ENCODE measurements at regions not wholly inside any gene's neighbourhood (a gene's known extent, or its start where the extent isn't known, plus 50 kb on each side); places are given as distances from the start of the nearest gene placed in this dataset.

DNA sequence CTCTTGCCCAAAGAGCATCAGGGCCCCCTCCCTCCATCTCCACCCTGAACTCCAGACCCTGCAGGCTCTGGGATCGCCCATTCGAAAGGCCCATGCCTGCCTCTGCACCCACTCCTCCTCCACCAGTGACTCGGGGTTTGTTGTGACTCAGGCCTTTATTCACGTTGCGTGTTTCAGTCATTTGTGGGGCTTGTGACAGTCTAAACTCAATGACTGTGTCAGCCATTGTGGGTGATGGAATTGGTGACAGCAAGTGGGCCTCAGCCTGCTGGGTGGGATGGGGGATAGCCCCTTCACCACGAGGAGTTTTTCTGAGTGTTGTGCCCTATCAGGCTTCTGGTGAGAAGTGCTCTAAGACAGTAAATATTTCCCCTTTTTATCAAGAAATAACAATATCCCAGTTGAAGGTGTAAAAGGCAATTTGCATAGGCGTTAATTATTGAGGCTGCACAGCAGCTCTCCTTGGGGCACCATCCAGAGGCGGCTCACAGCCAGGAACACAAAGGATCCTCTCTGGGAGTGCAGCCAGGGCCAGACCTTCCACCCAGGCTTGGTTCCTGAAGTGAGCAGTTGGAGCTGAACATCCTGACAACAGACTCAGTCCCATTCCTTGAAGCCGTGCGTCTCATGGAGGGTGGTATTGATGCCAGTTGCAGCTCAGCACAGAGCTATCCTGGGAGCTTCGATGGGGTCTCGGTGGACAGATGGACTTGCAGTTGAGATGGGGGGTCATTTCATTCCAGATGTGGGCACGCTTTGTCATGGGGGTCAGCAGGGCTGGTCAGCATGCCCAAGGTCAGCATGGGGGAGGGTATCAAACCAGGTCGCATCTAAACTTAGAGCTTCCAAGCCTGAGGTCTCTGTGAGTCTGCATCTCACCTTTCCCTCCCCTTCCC lies 135.6 kb upstream of the CACNA1E start:
- in situ Hi-C loops (cut with MboI; ENCODE audit: low pct_unique_long_range_greater_than_20kb, low sequenced_read_pairs): no loop called here
- no peak for DNase-seq

DNA sequence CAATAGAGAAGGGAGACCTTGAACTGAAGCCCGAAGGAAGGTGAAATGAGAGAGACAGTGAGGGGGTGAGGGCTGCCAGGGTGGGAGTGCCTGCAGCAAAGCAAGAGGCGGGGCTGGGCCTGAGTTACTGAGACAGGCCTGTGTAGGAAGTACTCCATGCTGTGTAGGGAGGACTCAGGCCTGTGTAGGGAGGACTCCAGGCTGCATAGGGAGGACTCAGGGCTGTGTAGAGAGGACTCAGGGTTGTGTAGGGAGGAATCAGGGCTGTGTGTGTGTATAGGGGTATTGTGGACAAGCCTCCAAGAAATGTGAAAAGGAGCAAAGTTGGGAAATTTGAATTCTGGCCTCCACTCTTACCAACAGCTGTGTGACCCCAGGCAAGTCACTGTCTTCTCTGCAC lies 133.8 kb upstream of the CACNA1E start:
- in situ Hi-C loops (cut with MboI; ENCODE audit: low pct_unique_long_range_greater_than_20kb, low sequenced_read_pairs): no loop called here

GRCh38 chr1:181350131-181350530 lies 133.2 kb upstream of the CACNA1E start:
- no peak for DNase-seq
- in situ Hi-C loops (cut with MboI; ENCODE audit: low pct_unique_long_range_greater_than_20kb, low sequenced_read_pairs): no loop called here

More for the DNA sequence above, 133.8 kb upstream of the CACNA1E start:
- DNase-seq: no peak

DNA sequence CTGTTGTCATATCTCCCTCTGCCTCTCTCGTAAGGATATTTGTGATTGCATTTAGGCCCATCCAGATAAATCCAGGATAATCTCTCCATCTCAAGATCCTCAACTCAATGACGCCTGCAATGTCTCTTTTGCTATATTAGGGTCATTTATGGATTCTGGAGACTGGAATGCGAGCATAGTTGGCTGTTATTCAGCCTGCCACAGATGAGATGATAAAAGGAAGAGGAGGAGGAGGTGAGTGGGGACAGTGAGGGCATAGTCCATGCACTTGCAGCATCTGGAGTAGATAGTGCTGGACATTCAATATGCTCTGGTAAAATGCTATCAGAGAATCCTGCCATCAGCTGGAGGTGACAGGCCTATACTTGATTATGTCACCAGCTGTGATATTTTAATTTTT lies 131.6 kb upstream of the CACNA1E start:
- in situ Hi-C loops (cut with MboI; ENCODE audit: low pct_unique_long_range_greater_than_20kb, low sequenced_read_pairs): no loop called here
- no peak for DNase-seq

DNA sequence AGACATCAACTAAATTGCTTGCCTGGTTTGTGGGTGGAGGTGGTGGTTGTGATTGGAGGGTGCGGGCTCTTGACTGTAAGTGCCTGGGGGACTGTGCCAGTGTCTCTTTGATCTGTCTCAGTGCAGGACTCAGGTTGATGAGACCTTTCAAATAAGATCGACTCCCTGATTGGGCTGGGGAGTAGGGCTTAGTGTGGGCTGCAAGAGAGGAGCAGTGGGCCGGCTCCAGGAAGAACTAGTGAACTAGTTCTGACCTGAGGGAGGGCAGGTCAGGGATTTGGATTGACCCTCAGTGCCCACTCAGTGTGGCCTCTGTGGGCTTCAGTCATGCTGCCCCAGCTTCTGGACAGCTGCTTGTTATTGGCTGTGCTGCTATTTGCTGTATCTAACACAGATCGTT lies 130.6 kb upstream of the CACNA1E start:
- no peak for DNase-seq
- in situ Hi-C loops (cut with MboI; ENCODE audit: low pct_unique_long_range_greater_than_20kb, low sequenced_read_pairs): no loop called here

- no peak for DNase-seq
- in situ Hi-C loops (cut with MboI; ENCODE audit: low pct_unique_long_range_greater_than_20kb, low sequenced_read_pairs): no loop called here
Observed at GRCh38 chr1:181353526-181353925, 129.8 kb upstream of the CACNA1E start.

DNA sequence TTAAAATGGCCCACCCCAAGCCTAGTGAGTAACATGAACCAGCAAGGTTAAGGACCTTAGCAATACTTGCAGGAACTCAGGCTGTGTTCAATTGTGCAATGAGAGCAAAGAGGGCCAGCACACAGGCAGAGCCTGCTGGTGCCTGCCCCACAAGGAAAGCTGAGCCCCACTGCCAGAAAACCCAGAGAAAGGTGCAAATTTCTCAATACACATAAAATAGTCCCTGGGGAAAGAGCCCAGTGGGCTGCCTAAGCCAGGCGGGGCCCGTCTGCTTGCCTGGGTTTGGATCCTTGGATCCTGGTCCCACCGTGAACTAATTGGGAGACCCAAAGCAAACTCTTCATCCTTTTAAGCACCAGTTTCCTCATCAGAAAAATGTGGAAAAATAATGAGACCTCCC lies 128.5 kb upstream of the CACNA1E start:
- in situ Hi-C loops (cut with MboI; ENCODE audit: low pct_unique_long_range_greater_than_20kb, low sequenced_read_pairs): no loop called here
- DNase-seq: no peak

GRCh38 chr1:181356505-181357340 lies 126.6 kb upstream of the CACNA1E start:
- DNase-seq: peak; percentile 71
- in situ Hi-C loops (cut with MboI; ENCODE audit: low pct_unique_long_range_greater_than_20kb, low sequenced_read_pairs): no loop called here

- in situ Hi-C loops (cut with MboI; ENCODE audit: low pct_unique_long_range_greater_than_20kb, low sequenced_read_pairs): no loop called here
- DNase-seq: no peak
Observed at GRCh38 chr1:181359012-181359411, 124.3 kb upstream of the CACNA1E start.

DNA sequence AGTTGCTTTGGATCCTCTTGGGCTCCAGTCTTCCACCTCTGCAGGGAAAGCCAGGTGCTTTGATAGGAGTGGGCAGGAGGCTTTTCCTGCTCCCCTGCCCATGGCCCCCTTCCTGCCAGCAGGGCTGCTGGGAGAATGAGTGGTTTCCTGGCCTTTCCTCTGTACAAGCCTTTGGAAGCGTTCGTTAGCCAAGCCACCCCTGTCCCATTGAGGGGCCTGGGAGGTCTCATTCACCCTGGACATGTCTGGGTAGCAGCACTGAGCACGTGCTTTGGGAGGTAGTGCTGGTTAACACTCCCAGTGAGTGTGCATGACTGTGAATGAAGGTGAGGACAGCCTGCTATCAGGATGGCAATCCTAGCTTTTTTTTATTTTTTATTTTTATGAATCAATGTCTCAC lies 118.5 kb upstream of the CACNA1E start:
- in situ Hi-C loops (cut with MboI; ENCODE audit: low pct_unique_long_range_greater_than_20kb, low sequenced_read_pairs): no loop called here
- no peak for DNase-seq

DNA sequence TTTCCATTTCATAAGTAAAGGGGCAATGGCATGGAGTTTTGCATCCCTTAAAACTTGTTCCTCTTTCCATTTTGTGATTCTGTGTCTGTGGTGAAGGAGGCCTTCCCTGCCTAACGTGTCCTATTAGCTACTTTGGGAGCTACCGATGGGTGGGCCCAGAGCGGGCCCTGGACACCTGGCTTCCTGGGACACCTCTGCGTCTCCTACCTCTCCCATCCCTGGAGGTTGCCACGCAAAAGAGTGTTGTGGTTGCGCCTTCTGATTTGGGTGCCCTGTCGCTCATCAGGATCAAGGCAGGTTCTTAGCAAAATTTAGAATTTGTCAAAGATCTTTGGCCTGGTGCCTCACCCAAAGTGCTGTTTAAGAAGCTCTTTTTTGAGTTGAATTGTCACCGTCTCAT lies 116.4 kb upstream of the CACNA1E start:
- DNase-seq: no peak
- in situ Hi-C loops (cut with MboI; ENCODE audit: low pct_unique_long_range_greater_than_20kb, low sequenced_read_pairs): no loop called here

DNA sequence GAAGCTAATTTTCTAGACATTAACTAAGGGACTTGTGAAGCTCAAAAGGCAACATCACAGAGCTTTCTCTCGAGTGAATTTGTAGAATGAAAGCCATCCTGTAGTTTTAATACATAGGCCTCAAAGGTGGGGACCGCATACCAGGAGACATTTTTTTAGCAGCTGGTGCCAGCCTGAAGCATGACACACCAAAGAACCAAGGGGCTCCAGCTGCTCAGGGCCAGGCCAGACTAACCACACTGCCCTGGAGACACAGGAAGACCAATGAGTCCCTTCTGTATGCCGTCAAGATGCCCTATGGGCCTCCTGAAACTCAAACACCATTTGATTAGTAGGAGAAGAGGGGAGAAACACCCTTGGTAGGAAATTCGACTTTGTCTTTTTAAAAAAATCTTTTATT lies 113.9 kb upstream of the CACNA1E start:
- DNase-seq: no peak
- in situ Hi-C loops (cut with MboI; ENCODE audit: low pct_unique_long_range_greater_than_20kb, low sequenced_read_pairs): no loop called here

- in situ Hi-C loops (cut with MboI; ENCODE audit: low pct_unique_long_range_greater_than_20kb, low sequenced_read_pairs): no loop called here
- no peak for DNase-seq
Observed at GRCh38 chr1:181383695-181384094, 99.6 kb upstream of the CACNA1E start.

DNA sequence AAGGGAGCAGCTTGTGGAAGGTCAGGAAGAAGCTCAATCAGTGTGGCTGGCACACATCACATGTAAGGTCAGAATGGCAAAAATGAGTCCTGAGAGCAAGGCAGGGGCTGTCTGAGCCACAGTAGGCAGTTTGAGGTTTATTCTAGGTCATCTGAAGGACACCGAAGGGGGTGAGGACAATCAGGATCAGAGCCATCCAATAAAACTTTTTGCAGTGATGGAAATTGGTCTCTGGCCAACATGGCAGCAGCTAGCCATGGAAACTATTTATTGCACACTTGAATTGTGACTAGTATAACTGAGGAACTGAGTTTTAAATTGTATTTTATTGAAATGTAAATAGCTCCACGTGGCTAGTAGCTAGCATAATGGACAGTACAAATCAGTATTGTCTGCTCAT lies 97.0 kb upstream of the CACNA1E start:
- DNase-seq: no peak
- in situ Hi-C loops (cut with MboI; ENCODE audit: low pct_unique_long_range_greater_than_20kb, low sequenced_read_pairs): no loop called here

- in situ Hi-C loops (cut with MboI; ENCODE audit: low pct_unique_long_range_greater_than_20kb, low sequenced_read_pairs): no loop called here
- DNase-seq: no peak
Observed at GRCh38 chr1:181386951-181387350, 96.4 kb upstream of the CACNA1E start.

- in situ Hi-C loops (cut with MboI; ENCODE audit: low pct_unique_long_range_greater_than_20kb, low sequenced_read_pairs): no loop called here
- DNase-seq: no peak
Observed at GRCh38 chr1:181387702-181388101, 95.6 kb upstream of the CACNA1E start.

- in situ Hi-C loops (cut with MboI; ENCODE audit: low pct_unique_long_range_greater_than_20kb, low sequenced_read_pairs): no loop called here
Observed at GRCh38 chr1:181390410-181391077, 92.8 kb upstream of the CACNA1E start.

DNA sequence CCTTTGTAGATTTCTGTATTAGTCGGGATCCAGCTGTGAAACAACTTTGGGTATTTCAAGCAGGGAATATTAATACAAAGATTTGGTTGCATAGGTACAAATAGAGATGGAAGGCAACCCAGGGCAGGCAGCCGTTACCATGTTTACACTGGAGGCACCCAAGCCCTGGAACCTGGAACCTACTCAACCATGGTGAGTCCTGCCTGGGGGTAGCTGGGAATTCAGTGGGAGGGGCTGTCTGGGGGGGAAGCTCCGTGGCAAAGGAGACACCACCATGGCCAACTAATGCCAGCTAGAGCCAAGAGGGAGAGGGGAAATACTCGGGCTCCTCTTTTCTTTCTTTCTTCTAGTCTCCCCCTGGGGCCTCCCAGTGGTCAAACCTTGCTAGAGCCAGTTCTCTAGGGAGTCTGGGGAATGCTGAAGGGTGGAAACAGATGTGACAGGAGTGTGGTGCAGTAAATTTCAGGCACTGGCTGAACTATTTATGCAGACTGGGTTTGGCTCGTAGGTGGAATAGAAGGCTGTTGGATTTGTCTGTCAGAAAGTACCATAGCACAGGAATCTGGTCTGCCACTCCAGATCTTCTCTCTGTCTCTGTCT lies 91.9 kb upstream of the CACNA1E start:
- no peak for DNase-seq
- in situ Hi-C loops (cut with MboI; ENCODE audit: low pct_unique_long_range_greater_than_20kb, low sequenced_read_pairs): no loop called here

More at GRCh38 chr1:181390410-181391077, 92.8 kb upstream of the CACNA1E start:
- DNase-seq: no peak

- DNase-seq: no peak
- in situ Hi-C loops (cut with MboI; ENCODE audit: low pct_unique_long_range_greater_than_20kb, low sequenced_read_pairs): no loop called here
Observed at GRCh38 chr1:181392133-181392532, 91.2 kb upstream of the CACNA1E start.

Data from KBM-7 (cell line).